ENCODE measurements at regions not wholly inside any gene's neighbourhood (a gene's known extent, or its start where the extent isn't known, plus 50 kb on each side); places are given as distances from the start of the nearest gene placed in this dataset.

DNA sequence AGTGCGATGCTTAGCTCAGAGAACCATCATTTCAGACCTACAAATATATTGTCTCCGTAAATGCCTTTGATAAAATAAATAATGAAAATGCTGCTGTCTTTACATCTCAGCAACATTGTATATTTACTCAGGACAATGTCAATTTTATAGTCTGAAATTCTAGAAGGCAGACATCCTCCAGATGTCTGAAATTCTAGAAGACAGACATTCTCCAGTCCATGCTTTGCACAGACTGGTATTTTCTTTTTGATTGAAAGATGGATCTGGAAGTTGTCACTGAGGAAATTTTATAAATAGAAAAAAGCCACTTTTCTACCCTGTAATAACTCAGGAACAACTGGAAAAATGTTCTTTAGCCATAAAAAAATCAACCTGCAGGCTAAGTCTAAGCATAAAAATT lies 2293.3 kb downstream of the PCDH9 start:
- H3K4me1 ChIP-seq (ENCODE audit: insufficient read depth, low read length), result no peaks in the 10 kb centered on the region
- no peak overlapping the region for H2BK12ac ChIP-seq (ENCODE audit: insufficient read length, low read depth, low read length)
- no peak overlapping the region for H2AFZ ChIP-seq (ENCODE audit: low read length)
- H4K91ac ChIP-seq (ENCODE audit: insufficient read length, low read depth, low read length), result no peak overlapping the region
- H2AK5ac ChIP-seq (ENCODE audit: insufficient read length, low read length), result no peak overlapping the region
- H3K56ac ChIP-seq (ENCODE audit: insufficient read length, low read depth, low read length), result no peak overlapping the region
- H3K14ac ChIP-seq (ENCODE audit: insufficient read depth, low read length), result no peak overlapping the region
- WGBS (ENCODE audit: extremely low coverage, insufficient read length, low lambda C conversion rate), result no CpG with 5 or more reads among the region's 2 CpGs
- Mint-ChIP-seq H3K27me3 (ENCODE audit: low read depth) (no peaks in the 10 kb centered on the region), H3K4me3 (no peak overlapping the region), H3K27ac (no peak overlapping the region), H3K36me3 (ENCODE audit: insufficient read depth in 1 of 3, low read depth in 3 of 3) (peaks cover 0 to 2% (median 0%) of the 10 kb centered on the region in 3 experiments; a peak in 1 of 7 replicates), H3K9me3 (peaks cover 0 to 2% of the 10 kb centered on the region in 2 experiments; a peak in 2 of 5 replicates), H3K4me1 (no peaks in the 10 kb centered on the region)
- no peak overlapping the region for H2BK120ac ChIP-seq (ENCODE audit: low read depth, low read length, poor library complexity, severe bottlenecking)
- TF ChIP-seq, protein P1, sequence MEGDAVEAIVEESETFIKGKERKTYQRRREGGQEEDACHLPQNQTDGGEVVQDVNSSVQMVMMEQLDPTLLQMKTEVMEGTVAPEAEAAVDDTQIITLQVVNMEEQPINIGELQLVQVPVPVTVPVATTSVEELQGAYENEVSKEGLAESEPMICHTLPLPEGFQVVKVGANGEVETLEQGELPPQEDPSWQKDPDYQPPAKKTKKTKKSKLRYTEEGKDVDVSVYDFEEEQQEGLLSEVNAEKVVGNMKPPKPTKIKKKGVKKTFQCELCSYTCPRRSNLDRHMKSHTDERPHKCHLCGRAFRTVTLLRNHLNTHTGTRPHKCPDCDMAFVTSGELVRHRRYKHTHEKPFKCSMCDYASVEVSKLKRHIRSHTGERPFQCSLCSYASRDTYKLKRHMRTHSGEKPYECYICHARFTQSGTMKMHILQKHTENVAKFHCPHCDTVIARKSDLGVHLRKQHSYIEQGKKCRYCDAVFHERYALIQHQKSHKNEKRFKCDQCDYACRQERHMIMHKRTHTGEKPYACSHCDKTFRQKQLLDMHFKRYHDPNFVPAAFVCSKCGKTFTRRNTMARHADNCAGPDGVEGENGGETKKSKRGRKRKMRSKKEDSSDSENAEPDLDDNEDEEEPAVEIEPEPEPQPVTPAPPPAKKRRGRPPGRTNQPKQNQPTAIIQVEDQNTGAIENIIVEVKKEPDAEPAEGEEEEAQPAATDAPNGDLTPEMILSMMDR (conservative IDR thresholded peaks at IDR 0.05), result no peak
- no peaks in the 10 kb centered on the region for H3K9me3 ChIP-seq (ENCODE audit: control insufficient read depth, low read depth, low read length)
- H3K23ac ChIP-seq (ENCODE audit: insufficient read length, low read depth, low read length), result no peak overlapping the region
- H3K27me3 ChIP-seq (ENCODE audit: insufficient read depth, low read length), result no peaks in the 10 kb centered on the region
- H2BK15ac ChIP-seq (ENCODE audit: low read depth, low read length), result no peak overlapping the region
- H3K18ac ChIP-seq (ENCODE audit: insufficient read length, low read depth, low read length), result no peak overlapping the region
- no peak overlapping the region for H3T11ph ChIP-seq (ENCODE audit: low read length)
- no peak overlapping the region for H4K5ac ChIP-seq (ENCODE audit: insufficient read length, low read depth, low read length)
- no peak overlapping the region for H3K4ac ChIP-seq (ENCODE audit: low read depth, low read length)
- H4K8ac ChIP-seq (replicated peaks; ENCODE audit: insufficient read length, low read depth, low read length), result no peak overlapping the region
- H3K79me1 ChIP-seq (ENCODE audit: insufficient read depth, low read depth, low read length, poor library complexity, severe bottlenecking), result no peaks in the 10 kb centered on the region
- no peaks in the 10 kb centered on the region for H3K79me2 ChIP-seq (ENCODE audit: insufficient read depth, low read length)
- no peak overlapping the region for H2BK5ac ChIP-seq (ENCODE audit: insufficient read length, low read length)
- H3K23me2 ChIP-seq (ENCODE audit: insufficient read length, low read depth, low read length, poor library complexity, severe bottlenecking), result no peaks in the 10 kb centered on the region
- H3K4me2 ChIP-seq (ENCODE audit: insufficient read depth, insufficient read length, low read length), result no peak overlapping the region
- H2BK20ac ChIP-seq (ENCODE audit: low read depth, low read length, poor library complexity, severe bottlenecking), result no peak overlapping the region
- H3K27ac ChIP-seq (ENCODE audit: insufficient read length, low read depth, low read length), result no peak overlapping the region
- no peak for DNase-seq
- H4K20me1 ChIP-seq (ENCODE audit: control insufficient read depth, insufficient read depth, insufficient read length), result no peaks in the 10 kb centered on the region
- no peak overlapping the region for H3K9ac ChIP-seq (ENCODE audit: extremely low read depth, insufficient read length, low read length)
